Thyroid gland (tissue), 4 donors: ENCODE measurements at regions not wholly inside any gene's neighbourhood (a gene's known extent, or its start where the extent isn't known, plus 50 kb on each side); places are given as distances from the start of the nearest gene placed in this dataset.

Source experiments
- DNase-seq, 2 donors: peaks; one replicate each; pipeline ENCODE4 v3.0.0-alpha.2; 2019
- H3K27ac ChIP-seq, 3 donors: fragments of 200-600 bp; sonication (generic); 1 replicate in 2 of 3; 2 replicates in 1 of 3; pipeline ENCODE4 v1.5.1; 2016 to 2019; ENCODE audit warnings: mild to moderate bottlenecking in 1 of 3, moderate library complexity in 1 of 3
- H3K27me3 ChIP-seq: fragments of 200-600 bp; sonication (generic); one replicate; pipeline ENCODE4 v1.5.1; 2019
- H3K36me3 ChIP-seq, 2 donors: fragments of 200-600 bp; sonication (generic); one replicate each; pipeline ENCODE4 v1.5.1; 2016 to 2019
- H3K4me1 ChIP-seq, 2 donors: fragments of 200-600 bp; sonication (generic); one replicate each; pipeline ENCODE4 v1.5.1; 2017 to 2019
- H3K4me3 ChIP-seq, 3 donors: fragments of 200-600 bp; sonication (generic); replicated peaks in 1 of 3; 1 replicate in 2 of 3; 2 replicates in 1 of 3; pipeline ENCODE4 v1.5.1; 2016; ENCODE audit warnings: mild to moderate bottlenecking in 1 of 3
- H3K9me3 ChIP-seq: fragments of 200-600 bp; sonication (generic); one replicate; pipeline ENCODE4 v1.5.1; 2017
- POLR2A ChIP-seq, 2 donors: fragments of 450-650 bp; IDR thresholded peaks; one replicate each; pipeline ENCODE4 v1.6.1; 2017; ENCODE audit warnings: antibody characterized with exemption in 2 of 2, mild to moderate bottlenecking in 2 of 2, moderate library complexity in 1 of 2
- WGBS, 2 donors: methylation state at CpG; one replicate each; pipeline ENCODE4 v1.1.5; 2017; 5-methylcytosine and 5-hydroxymethylcytosine counted together
- intact Hi-C: fragments of 100-400 bp; cut with DNase I; formaldehyde crosslinking; loops from one replicate; pipeline ENCODE4 v1.15.1; 2023
- TF ChIP-seq, protein P1 (sequence below), 6 experiments: fragments of 200-600 bp in 3 of 6; fragments of 450-650 bp in 3 of 6; sonication (generic) in 3 of 6; IDR thresholded peaks; one replicate each; pipeline ENCODE4 v1.5.1; 2016 to 2019; ENCODE audit warnings: antibody characterized with exemption in 6 of 6, mild to moderate bottlenecking in 2 of 6, inconsistent platforms in 1 of 6, moderate library complexity in 1 of 6

DNA sequence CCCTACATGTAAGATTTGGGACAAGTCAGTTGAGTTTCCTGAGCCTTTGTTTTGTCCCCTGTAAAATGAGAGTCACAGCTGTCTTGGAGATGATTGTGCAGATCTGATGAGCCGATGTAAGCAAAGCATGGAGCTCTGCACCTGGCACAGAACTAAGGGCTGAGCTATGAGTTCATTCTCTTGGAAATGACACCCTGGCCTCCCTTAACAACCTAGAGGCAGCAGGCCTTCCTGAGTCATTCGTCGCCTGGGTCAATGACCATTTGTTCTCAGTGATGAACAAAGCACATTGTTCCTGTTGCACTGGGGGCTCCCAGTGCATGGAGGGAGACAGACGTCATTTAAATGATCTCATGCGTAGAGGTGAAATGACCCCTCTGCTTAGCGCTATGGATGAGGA is 62.8 kb upstream of the GCSH start:
- Histone ChIP-seq H3K27ac (no peak overlapping the region), H3K9me3 (no peaks in the 10 kb centered on the region), H3K27me3 (no peaks in the 10 kb centered on the region), H3K4me3 (no peak overlapping the region), H3K36me3 (no peaks in the 10 kb centered on the region), H3K4me1 (no peaks in the 10 kb centered on the region)
- TF ChIP-seq, protein P1, sequence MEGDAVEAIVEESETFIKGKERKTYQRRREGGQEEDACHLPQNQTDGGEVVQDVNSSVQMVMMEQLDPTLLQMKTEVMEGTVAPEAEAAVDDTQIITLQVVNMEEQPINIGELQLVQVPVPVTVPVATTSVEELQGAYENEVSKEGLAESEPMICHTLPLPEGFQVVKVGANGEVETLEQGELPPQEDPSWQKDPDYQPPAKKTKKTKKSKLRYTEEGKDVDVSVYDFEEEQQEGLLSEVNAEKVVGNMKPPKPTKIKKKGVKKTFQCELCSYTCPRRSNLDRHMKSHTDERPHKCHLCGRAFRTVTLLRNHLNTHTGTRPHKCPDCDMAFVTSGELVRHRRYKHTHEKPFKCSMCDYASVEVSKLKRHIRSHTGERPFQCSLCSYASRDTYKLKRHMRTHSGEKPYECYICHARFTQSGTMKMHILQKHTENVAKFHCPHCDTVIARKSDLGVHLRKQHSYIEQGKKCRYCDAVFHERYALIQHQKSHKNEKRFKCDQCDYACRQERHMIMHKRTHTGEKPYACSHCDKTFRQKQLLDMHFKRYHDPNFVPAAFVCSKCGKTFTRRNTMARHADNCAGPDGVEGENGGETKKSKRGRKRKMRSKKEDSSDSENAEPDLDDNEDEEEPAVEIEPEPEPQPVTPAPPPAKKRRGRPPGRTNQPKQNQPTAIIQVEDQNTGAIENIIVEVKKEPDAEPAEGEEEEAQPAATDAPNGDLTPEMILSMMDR (IDR thresholded peaks at IDR 0.05), result no peak
- TF ChIP-seq POLR2A (IDR thresholded peaks at IDR 0.05), result no peak
- intact Hi-C loops, result no loop called here
- DNase-seq, result no peak
- 52 to 86% methylated on average over 5 to 6 of the region's 6 CpGs for WGBS, 2 donors

DNA sequence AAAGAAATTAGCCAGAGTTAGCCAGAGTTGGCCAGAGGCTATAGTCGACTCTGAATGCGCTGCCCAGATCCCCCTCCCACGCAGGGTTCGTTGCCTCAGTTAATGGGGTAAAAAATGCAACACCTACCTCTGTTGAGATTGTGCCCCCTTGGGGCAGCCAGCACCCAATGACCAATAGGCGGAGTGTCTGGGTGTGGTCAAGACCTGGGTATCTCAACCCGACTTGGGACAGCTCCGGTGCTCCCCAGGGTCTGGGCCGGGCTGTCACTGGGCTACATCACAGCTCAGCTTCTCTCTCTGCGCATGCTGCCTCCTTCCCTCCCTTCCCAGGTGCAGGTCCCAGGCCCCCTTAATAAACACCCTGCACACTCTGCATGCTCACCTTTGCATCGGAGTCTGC is 59.6 kb upstream of the GCSH start:
- H3K27ac ChIP-seq, result no peak overlapping the region
- no peaks in the 10 kb centered on the region for H3K4me1 ChIP-seq
- WGBS, 2 donors, result 70 to 77% methylated on average over 9 to 10 of the region's 10 CpGs
- TF ChIP-seq, protein P1 (IDR thresholded peaks at IDR 0.05), result no peak
- TF ChIP-seq POLR2A (IDR thresholded peaks at IDR 0.05), result no peak
- no peaks in the 10 kb centered on the region for H3K36me3 ChIP-seq
- H3K4me3 ChIP-seq, result no peak overlapping the region
- intact Hi-C loops, result no loop called here
- no peaks in the 10 kb centered on the region for H3K27me3 ChIP-seq
- H3K9me3 ChIP-seq, result no peaks in the 10 kb centered on the region
- DNase-seq, result no peak

DNA sequence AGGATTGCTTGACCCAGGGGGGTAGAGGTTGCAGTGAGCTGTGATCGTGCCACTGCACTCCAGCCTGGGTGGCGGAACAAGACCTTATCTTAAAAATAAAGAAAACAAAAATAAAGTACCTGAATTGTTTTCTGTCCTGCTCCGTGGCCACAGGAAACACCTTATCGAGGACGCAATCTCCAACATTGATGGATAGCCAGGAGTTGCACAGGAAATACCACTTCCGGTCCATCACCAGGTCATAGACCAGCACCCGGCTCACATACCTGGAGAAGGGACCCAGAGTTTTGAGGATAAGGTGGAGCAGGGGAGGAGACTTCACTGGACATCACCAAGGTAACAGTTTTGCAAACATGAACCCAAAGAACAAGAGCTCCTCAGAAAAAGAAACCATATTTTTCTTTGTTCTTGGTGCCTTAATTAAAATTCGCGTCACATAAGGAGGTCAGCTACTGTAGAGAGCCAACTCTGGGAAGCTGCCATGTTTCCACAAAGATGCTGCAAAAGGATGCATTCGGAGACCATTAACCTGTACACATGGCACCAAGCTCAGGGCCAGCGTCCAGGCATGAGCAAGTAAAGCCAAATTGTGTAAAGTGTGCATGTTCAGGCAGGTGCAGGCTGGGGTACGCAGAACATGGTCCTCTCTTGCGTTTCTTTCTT is 55.6 kb upstream of the GCSH start:
- Histone ChIP-seq H3K4me3 (no peak overlapping the region), H3K27ac (no peak overlapping the region), H3K36me3 (no peaks in the 10 kb centered on the region), H3K4me1 (no peaks in the 10 kb centered on the region), H3K27me3 (no peaks in the 10 kb centered on the region), H3K9me3 (no peaks in the 10 kb centered on the region)
- TF ChIP-seq POLR2A (IDR thresholded peaks at IDR 0.05), result no peak
- TF ChIP-seq, protein P1 (IDR thresholded peaks at IDR 0.05), result no peak
- intact Hi-C loops, result no loop called here
- 49 to 53% methylated on average over 13 of the region's 13 CpGs for WGBS, 2 donors
- DNase-seq, result no peak

DNA sequence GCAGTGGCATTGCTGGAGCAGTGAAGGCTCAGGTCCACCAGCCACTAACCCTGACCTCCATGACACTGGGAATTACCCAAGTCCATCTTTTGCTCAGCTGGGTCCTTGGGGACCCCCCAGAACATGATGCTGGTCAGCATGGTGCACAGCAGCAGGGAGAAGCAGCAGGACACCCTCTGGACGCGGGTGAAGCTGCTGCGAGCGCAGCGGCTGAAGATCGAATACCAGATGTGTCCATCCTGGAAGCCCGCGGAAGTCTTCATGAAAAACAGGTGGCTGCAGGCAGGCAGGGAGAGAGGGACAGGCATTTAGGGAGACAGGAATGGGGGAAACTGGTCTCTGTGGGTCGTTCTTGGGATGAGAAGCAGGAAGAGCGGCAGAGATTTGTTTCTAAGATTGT is 53.4 kb upstream of the GCSH start:
- H3K36me3 ChIP-seq, result no peaks in the 10 kb centered on the region
- H3K9me3 ChIP-seq, result no peaks in the 10 kb centered on the region
- H3K27ac ChIP-seq, result no peak overlapping the region
- DNase-seq, result no peak
- TF ChIP-seq, protein P1 (IDR thresholded peaks at IDR 0.05), result no peak
- TF ChIP-seq POLR2A (IDR thresholded peaks at IDR 0.05), result no peak
- no peak overlapping the region for H3K4me3 ChIP-seq
- H3K27me3 ChIP-seq, result no peaks in the 10 kb centered on the region
- H3K4me1 ChIP-seq, result no peaks in the 10 kb centered on the region
- 88% methylated on average over 10 of the region's 10 CpGs for WGBS, 2 donors
- intact Hi-C loops, result no loop called here

DNA sequence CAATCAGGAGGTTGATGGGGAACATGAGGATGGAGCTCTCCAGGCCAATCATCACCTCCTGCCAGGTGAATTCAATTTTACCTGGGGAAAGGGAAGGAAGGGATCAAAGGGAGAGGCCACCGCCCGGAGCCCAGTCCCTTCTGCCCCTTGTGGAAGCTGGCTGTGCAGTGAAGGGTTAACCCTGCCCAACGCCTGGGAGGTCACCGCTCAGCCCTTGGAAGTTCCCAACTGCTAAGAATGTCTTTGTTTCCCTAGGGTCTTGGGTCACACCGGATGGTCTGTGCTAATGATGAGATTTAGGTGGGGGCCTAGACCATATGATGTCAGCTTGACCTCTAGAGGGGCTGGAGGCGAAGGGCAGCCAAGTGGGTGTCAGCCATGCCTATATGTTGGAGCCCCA is 52.1 kb upstream of the GCSH start:
- Histone ChIP-seq H3K9me3 (no peaks in the 10 kb centered on the region), H3K4me1 (no peaks in the 10 kb centered on the region), H3K27ac (no peak overlapping the region), H3K27me3 (no peaks in the 10 kb centered on the region), H3K36me3 (no peaks in the 10 kb centered on the region), H3K4me3 (no peak overlapping the region)
- TF ChIP-seq, protein P1 (IDR thresholded peaks at IDR 0.05), result no peak
- no peak for TF ChIP-seq POLR2A (IDR thresholded peaks at IDR 0.05)
- DNase-seq, result no peak
- whole genome bisulfite sequencing, 2 donors, result 66 to 75% methylated on average over 6 of the region's 6 CpGs
- intact Hi-C loops, result no loop called here
